HG03159 (cell line): ENCODE measurements at regions not wholly inside any gene's neighbourhood (a gene's known extent, or its start where the extent isn't known, plus 50 kb on each side); places are given as distances from the start of the nearest gene placed in this dataset.
"Not testable (repeated sequence)": the region's sequence is repeated elsewhere in the genome, so short reads cannot be mapped to it uniquely, and the experiment has no call there.

Experiments
- ATAC-seq: cut with Tn5 transposase; IDR thresholded peaks from one replicate; pipeline ENCODE4 v1.9.1; 2021; ENCODE audit warnings: mild to moderate bottlenecking, moderate library complexity; ENCODE audit not compliant: unreplicated experiment

- ATAC-seq = no peak
Observed at GRCh38 chr15:77865106-77865610, 212.4 kb downstream of the TBC1D2B start.

- no peak for ATAC-seq
Observed at GRCh38 chr15:77864211-77865105, 213.1 kb downstream of the TBC1D2B start.

- no peak for ATAC-seq
Observed at GRCh38 chr15:77863491-77864105, 213.9 kb downstream of the TBC1D2B start.

- ATAC-seq = no peak
Observed at GRCh38 chr15:77862651-77863104, 214.8 kb downstream of the TBC1D2B start.

GRCh38 chr15:77861997-77862635 lies 215.4 kb downstream of the TBC1D2B start:
- ATAC-seq = not testable (repeated sequence)

- ATAC-seq = no peak
Observed at GRCh38 chr15:77860071-77860691, 217.3 kb downstream of the TBC1D2B start.

- no peak for ATAC-seq
Observed at GRCh38 chr15:77859491-77860060, 217.9 kb downstream of the TBC1D2B start.

GRCh38 chr15:77858792-77859490 lies 218.6 kb downstream of the TBC1D2B start:
- no peak for ATAC-seq

- ATAC-seq = no peak
Observed at GRCh38 chr15:77857419-77857818, 220.1 kb downstream of the TBC1D2B start.

- ATAC-seq = no peak
Observed at GRCh38 chr15:77856705-77857346, 220.7 kb downstream of the TBC1D2B start.

GRCh38 chr15:77855871-77856270 lies 221.6 kb downstream of the TBC1D2B start:
- no peak for ATAC-seq

GRCh38 chr15:77854980-77855379 lies 222.3 kb upstream of the LINGO1 start:
- no peak for ATAC-seq

- ATAC-seq = no peak
Observed at GRCh38 chr15:77853910-77854309, 221.2 kb upstream of the LINGO1 start.

GRCh38 chr15:77853008-77853328 lies 220.3 kb upstream of the LINGO1 start:
- no peak for ATAC-seq

GRCh38 chr15:77852241-77853007 lies 219.7 kb upstream of the LINGO1 start:
- ATAC-seq = no peak

- ATAC-seq = no peak
Observed at GRCh38 chr15:77851691-77852090, 219.0 kb upstream of the LINGO1 start.

- no peak for ATAC-seq
Observed at GRCh38 chr15:77851086-77851485, 218.4 kb upstream of the LINGO1 start.

- no peak for ATAC-seq
Observed at GRCh38 chr15:77846986-77847385, 214.3 kb upstream of the LINGO1 start.

GRCh38 chr15:77846360-77846759 lies 213.6 kb upstream of the LINGO1 start:
- ATAC-seq = no peak
